Iris pigment epithelial cell (primary cell): ENCODE measurements at regions not wholly inside any gene's neighbourhood (a gene's known extent, or its start where the extent isn't known, plus 50 kb on each side); places are given as distances from the start of the nearest gene placed in this dataset.
"Not testable (repeated sequence)": the region's sequence is repeated elsewhere in the genome, so short reads cannot be mapped to it uniquely, and the experiment has no call there.

Experiments
- DNase-seq: peaks from one replicate; pipeline ENCODE4 v3.0.0-alpha.2; 2011; ENCODE audit warnings: low read depth

- DNase-seq = peak; percentile 67
These were observed 402.6 kb downstream of the BCKDHB start for GRCh38 chr6:80508885-80509630.

- no peak for DNase-seq
These were observed 398.4 kb downstream of the BCKDHB start for GRCh38 chr6:80504882-80505281.

GRCh38 chr6:80503660-80504059 is 397.2 kb downstream of the BCKDHB start:
- no peak for DNase-seq

DNA sequence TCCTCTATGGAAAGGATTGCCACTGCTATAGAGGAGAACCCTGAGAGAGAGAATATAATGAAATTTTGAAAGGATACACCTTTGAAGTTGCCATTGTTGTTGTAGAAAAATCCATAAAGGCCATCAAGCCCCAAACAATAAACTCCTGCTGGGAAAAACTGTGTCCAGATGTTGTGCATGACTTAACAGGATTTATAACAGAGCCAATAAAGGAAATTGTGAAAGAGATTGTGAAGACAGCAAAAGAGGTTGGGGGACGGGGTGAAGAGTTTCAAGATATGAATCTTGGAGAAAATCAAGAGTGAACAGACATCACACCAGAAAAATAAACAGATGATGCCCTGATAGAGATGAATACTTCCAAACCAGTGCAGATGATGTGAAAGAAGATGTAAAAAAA is 396.4 kb downstream of the BCKDHB start:
- no peak for DNase-seq

GRCh38 chr6:80501636-80502035 is 395.2 kb downstream of the BCKDHB start:
- no peak for DNase-seq

DNA sequence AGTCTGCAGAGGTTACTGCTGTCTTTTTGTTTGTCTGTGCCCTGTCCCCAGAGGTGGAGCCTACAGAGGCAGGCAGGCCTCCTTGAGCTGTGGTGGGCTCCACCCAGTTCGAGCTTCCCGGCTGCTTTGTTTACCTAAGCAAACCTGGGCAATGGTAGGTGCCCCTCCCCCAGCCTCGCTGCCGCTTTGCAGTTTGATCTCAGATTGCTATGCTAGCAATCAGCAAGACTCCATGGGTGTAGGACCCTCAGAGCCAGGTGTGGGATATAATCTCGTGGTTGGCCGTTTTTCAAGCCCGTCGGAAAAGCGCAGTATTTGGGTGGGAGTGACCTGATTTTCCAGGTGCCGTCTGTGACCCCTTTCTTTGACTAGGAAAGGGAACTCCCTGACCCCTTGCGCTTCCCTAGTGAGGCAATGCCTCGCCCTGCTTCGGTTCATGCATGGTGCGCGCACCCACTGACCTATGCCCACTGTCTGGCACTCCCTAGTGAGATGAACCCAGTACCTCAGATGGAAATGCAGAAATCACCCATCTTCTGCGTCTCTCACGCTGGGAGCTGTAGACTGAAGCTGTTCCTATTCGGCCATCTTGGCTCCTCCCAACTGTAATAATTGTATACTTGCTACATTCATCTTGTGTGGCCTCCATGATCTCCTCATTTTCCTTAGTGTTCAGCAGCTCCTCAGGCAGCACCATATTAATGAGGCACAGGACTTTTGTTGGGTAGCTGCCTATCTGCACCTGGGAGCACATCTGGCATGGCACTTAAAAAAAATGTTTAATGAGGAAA is 391.4 kb downstream of the BCKDHB start:
- DNase-seq = not testable (repeated sequence)

GRCh38 chr6:80489911-80490635 is 383.6 kb downstream of the BCKDHB start:
- DNase-seq = no peak

GRCh38 chr6:80488190-80488589 is 381.7 kb downstream of the BCKDHB start:
- DNase-seq = no peak

- DNase-seq = not testable (repeated sequence)
These were observed 379.0 kb downstream of the BCKDHB start for GRCh38 chr6:80485494-80485893.

- no peak for DNase-seq
These were observed 375.6 kb downstream of the BCKDHB start for GRCh38 chr6:80482056-80482455.

DNA sequence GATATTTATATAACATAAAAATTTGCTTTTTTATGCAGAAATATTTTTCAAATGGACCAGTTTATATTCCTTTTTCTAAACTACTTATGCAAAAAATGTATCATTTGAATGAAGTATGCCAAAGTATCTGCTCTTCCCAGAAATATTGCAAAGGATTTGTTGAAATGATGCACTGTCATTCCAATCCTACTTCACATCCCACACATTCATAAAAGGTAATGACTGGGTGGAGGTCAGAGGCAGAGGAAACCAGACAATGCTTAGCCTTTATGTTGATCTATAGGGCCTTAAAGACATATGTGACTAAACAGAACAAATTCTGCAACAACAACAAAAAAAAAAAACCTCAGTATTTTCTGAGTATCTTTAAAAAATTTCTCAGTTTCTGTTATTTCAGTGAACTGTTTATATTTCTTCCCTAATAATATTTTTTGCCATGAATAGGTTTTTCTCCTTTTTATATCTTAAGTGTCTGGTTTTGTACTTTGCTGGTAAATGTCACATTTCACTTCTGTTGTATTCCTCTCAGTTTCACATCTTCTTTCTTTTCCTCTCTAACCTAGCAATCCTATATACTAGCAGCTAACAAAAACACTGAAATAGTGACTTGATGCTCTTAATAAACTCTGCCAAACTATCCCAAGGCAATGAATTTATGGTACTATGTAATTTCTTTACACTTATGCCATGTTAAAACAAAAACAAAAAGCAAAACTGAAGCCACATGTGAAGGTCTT is 374.1 kb downstream of the BCKDHB start:
- no peak for DNase-seq

GRCh38 chr6:80478030-80478429 is 371.6 kb downstream of the BCKDHB start:
- DNase-seq = no peak

GRCh38 chr6:80477591-80477990 is 371.1 kb downstream of the BCKDHB start:
- DNase-seq = peak; percentile 44

GRCh38 chr6:80472271-80472670 is 365.8 kb downstream of the BCKDHB start:
- DNase-seq = no peak

DNA sequence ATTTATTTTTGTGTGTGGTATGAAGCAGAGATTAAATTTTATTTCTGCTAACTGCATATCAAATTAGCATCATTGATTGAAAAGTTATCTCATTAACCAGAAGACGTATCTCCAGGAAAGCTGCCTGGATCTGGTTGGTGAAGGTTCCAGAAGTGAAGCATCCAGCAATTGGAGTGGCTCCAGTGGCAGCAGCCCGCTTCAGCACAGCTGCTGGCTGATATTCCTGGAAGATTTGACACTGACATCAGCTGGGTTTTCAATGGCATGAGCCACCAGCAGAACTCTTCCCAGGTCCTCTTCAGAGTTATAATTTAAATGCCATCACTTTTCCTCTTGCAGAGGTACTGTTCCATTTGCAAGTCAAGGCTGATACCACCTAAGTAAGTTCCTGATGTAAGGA is 363.5 kb downstream of the BCKDHB start:
- DNase-seq = no peak

GRCh38 chr6:80468398-80468797 is 361.9 kb downstream of the BCKDHB start:
- no peak for DNase-seq

DNA sequence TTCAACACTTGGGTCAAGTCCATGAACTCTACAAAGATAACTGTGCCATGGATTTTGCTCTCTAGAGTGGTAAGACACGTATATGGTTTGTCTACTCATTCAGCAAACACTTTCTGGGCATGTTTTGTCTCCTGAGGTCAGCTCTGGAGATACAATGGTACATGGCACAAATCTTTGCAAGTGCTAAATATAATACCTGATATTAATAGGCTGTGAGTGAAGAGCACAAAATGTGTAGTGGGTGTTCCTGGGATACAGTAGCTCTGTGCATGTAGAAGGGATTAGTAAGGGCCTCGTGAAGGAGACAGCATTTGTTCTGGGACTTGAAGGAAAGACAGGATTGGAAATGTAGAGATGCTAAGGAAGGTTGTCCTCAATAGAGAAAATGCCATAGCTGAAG is 360.9 kb downstream of the BCKDHB start:
- no peak for DNase-seq

DNA sequence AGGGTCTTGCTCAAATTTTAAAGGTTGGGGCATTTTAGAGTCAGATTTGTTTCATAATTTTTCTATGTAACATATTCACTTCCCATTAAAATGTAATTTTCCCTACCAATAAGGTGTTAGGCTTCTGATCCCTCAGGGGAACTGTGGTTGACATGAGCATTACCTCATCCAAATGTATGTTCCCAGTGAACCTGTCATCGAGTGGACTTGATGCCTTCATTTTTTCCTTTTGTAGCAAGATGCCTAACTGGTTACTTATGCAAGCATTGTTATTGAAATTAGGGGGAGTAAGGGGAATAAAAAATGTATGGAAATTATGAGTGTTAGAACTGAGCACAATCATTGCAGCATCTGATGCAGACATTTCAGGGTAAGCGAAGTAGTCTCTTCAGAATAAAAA is 360.5 kb downstream of the BCKDHB start:
- no peak for DNase-seq

DNA sequence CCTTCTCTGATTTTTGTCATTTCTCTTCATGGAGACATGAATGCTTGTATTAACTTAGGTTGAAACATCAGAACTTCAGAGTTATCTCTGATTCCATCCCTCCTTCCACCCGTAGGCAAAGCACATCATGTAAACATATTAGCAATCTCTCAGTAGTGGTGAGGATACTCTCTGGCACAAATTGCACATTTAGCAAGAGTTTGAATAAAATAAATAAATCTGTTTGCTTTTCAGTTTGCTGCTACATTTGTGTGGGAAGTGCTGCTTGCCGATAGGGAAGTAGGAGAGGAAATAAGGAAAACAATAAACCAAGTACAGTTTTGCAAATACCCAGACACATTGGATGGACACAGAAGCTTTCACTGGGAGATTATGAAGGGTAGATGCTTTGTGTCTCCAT is 359.0 kb downstream of the BCKDHB start:
- no peak for DNase-seq

GRCh38 chr6:80464901-80465300 is 358.4 kb downstream of the BCKDHB start:
- no peak for DNase-seq

DNA sequence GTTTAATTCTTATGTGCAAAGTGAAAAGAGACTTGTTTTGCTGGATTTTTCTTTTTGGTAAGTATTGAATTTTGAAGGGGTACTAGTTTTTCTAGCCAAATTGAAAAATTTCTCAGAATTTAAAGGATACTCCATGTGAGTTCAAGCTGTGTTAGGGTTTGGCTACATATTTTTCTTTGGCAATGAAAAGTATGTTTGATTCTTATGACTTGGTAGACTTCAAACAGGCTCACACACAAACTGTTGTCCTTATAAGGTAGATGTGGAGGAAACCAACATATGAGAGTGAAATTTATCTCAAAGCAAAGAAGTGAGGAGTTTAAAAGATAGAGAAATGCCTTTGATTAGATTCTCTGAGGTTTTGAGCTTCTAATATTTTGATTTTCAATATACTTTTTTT is 356.7 kb downstream of the BCKDHB start:
- no peak for DNase-seq

DNA sequence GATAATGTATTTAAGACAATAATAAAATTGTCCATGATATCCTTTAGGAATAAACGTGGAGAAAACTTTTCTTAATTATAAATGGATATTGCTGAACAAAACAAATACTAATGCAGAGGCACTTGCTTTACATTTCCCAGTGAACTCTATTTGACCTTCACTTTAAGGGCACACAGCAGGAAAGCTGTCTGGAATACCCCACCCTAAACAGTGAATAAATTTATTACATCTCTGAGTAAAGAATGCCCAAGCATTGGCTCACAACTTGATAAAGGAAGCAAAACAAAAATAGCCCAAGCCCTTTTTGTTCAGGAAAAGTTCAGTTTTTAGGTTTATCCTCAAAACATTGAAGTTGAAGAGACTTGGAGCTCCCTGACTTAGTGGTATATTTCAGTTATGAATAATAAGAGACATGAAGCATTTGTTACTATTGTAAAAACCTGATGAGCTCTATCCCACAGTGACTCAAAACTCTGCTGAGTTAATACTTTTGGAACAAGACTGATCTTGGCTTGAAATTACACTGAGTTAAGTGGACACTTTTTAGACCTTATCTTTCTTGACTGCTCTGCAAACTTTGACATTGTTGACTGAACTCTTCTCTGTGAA is 353.9 kb downstream of the BCKDHB start:
- DNase-seq = no peak
